IPS-NIHi11 (cell line): ENCODE measurements at regions not wholly inside any gene's neighbourhood (a gene's known extent, or its start where the extent isn't known, plus 50 kb on each side); places are given as distances from the start of the nearest gene placed in this dataset.
"Not testable (repeated sequence)": the region's sequence is repeated elsewhere in the genome, so short reads cannot be mapped to it uniquely, and the experiment has no call there.

Experiments used
- DNase-seq: peaks from one replicate; pipeline ENCODE4 v3.0.0; 2012; ENCODE audit warnings: mixed read lengths, low spot score

DNA sequence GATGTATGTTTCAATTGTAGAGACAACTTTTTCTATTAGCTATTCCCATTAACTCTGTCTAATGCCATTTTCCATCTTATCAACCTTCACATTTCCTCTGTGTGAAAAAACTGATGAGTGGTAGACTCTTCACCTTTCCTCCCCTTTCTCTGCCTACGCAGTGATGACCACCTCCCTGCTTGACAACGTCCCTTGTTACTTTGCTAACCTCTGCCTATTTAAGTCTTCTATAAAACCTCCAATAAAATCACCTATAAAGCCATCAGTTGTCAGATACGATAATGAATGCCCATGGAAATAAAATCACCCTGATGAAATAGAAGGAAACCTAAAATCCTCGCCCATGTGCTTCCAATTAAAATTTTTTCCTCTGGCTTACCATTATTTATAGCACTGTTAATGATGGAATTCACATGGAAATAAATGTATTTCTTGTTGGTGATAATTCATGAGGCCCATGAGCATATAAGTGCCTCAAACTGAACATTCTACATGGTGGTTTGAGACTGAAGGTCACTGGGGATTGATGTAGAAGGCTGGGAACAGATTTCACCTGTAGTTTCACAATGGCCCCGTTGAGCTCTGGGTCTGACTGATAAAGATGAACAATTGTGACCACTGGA lies 1454.0 kb upstream of the SEL1L start:
- no peak for DNase-seq

DNA sequence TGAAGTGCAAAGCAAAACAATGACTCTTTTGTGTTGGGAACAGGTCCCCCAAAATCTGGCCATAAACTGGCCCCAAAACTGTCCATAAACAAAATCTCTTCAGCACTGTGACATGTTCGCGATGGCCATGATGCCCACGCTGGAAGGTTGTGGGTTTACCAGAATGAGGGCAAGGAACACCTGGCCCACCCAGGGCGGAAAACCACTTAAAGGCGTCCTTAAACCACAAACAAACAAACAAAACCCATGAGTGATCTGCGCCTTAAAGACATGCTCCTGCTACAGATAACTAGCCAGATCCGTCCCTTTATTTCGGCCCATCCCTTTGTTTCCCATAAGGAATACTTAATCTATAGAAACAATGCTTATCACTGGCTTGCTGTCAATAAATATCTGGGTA lies 1460.9 kb upstream of the SEL1L start:
- not testable (repeated sequence) for DNase-seq

DNA sequence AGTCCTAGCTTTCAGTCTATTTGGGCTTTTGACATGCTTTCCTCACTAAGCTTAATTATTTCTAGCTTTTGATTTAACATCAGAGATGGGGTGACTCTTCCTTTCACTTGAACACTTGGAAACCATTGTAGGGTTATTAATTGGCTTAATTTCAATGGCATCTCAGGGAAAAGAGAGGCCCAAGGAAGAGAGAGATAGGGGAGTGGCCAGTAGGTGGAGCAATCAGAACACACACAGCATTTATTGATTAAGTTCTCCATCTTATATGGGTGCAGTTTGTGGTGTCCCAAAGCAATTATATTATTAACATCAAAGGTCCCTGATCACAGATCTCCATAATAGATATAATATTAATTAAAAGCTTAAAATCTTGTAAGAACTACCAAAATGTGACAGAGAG lies 1466.1 kb upstream of the SEL1L start:
- no peak for DNase-seq

DNA sequence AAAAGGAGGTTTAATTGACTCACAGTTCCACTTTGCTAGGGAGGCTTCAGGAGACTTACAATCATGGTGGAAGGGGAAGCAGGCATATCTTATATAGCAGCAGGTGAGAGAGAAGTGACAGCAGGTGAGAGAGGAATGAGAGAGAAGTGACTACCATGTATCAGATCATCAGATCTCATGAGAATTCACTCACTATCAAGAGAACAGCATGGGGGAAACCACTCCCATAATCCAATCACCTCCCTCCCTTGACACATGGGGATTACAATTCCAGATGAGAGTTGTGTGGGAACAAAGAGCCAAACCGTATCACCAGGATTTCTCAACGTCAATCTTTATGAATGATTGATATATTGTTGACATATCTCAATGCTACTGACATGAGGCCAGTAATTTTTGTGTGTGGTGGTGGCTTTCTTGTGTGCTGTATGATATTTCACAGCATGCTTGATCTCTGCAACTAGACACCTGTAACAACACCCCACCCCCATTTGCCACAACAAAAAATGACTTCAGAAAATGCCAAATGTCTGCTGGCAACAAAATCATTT lies 1470.9 kb upstream of the SEL1L start:
- DNase-seq = no peak

DNA sequence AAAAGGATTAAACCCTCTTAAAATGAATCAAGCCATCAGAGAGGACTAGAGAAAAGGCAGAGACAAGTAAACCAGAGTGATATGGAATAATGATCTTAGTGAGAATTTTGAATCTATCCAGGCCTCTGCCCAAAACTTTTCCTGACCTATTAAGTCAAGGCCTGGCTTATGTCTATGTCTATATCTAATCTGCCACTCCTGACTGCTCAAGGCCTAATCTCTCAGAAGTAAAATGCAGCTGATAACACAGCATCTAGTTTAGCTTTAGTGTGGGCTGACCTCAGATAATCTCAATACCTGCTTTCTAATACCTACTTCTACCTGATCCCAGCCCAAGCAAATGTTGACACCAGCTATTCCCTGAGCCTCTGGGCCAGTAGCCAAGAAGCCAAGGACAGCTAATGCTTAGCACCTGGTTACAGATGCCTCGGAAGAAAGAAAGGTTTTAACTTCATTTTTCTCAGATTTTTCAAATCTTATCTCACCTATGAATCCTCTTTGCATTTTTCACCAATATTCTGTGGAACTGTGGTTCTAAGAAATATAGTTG lies 1472.5 kb upstream of the SEL1L start:
- DNase-seq = no peak

DNA sequence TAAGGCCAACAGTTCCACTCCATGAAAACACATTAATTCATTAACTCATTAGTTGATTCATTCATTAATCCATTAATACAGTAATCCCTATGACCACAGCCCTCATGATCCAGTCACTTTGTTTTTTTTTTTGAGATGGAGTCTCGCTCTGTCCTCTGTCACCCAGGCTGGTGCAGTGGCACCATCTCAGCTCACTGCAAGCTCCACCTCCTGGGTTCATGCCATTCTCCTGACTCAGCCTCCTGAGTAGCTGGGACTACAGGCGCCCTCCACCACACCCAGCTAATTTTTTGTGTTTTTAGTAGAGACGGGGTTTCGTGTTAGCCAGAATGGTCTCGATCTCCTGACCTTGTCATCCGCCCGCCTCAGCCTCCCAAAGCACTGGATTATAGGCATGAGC lies 1473.4 kb upstream of the SEL1L start:
- DNase-seq = not testable (repeated sequence)

DNA sequence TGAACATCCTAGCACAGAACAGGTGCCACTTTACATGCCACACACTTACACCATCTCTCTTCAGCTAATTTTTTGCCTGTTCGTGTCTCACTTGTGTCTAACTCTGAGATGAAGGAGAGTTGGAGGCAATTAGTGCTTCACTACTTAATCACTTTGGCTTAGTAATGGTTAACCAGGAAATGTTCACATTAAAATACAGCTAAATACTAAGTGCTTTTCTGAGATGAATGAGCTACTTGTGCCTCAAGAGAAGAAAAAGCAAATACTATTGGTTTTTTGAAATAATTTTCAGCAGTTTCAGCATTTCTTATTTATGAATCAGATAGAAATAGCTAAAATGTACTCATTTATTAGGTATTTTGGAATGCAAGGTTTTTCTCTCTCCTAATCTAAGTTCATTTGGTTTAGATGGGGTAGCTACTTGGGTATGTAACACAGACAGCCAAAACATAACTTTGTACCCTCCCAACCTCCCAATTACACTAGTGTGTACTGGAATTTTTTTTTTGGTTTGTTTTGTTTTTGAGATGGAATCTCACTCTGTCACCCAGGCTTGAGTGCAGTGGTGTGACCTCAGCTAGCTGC lies 1474.1 kb upstream of the SEL1L start:
- DNase-seq = no peak

DNA sequence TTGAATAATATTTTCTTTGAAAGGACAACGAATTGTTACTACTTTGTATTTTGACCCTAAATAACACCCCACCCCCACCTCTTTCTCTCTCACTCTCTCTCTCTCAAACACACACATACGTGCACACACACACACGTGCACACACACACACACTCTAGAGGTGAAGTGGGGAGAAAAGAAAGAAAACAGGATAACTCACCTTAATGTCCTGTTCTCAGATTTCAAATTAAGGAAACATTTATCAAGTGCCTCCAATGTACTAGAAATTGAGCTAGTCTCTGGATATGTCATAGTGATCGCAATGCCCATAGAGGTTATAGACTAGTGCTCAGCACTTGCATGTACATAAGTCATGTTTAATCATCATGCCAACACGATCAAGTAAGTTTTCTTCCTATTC lies 1483.6 kb upstream of the SEL1L start:
- DNase-seq = no peak

DNA sequence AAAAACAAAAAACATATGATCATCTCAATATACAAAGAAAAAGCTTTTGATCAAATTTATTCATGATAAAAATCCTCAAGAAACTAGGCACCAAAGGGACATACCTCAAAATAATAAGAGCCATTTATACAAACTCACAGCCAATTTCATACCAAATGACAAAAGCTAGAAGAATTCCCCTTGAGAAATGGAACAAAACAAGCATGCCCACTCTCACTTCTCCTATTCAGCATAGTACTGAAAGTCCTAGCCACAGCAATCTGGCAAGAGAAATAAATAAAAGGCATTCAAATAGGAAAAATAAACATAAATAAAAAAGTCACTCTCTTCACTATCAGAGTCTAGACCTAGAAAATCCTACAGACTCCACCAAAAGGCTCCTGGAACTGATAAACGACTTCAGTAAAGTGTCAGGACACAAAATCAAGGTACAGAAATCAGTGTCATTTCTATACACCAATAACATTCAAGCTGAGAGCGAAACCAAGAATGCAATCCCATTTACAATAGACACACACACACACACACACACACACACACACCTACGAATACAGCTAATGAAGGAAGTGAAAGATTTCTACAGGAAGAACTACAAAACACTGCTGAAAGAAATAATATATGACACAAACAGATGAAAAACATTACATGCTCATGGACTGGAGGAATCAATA lies 1486.2 kb upstream of the SEL1L start:
- no peak for DNase-seq

DNA sequence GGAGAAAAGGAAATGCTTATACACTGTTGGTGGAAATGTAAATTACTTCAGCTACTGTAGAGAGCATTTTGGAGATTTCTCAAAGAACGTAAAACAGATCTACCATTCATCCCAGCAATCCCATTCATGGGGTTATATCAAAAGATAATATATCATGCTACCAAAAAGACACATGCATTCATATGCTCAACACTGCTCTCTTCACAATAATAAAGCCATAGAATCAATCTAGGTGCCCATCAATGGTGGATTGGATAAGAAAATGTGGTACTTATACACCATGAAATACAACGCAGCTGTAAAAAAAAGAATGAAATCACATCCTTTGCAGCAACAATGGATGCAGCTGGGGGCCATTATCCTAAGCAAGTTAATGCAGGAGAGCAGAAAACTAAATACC lies 1487.7 kb upstream of the SEL1L start:
- no peak for DNase-seq

DNA sequence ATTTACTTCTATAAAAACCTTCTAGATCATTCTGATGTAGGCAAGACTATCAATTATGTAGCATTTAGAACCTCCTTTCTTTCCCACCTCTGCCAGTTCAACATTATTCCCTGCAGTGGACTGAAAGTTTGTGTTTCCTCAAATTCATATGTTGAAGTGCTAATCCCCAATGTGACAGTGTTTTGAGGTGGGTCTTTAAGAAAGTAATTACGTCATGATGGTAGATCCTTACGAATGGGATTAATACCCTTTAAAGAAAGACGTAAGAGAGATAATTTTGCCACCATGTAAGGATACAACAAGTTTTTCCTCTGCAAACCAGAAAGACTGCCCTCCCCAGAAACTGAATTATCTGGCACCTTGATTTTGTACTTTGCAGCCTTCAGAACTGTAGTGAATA lies 1489.7 kb upstream of the SEL1L start:
- DNase-seq = no peak

DNA sequence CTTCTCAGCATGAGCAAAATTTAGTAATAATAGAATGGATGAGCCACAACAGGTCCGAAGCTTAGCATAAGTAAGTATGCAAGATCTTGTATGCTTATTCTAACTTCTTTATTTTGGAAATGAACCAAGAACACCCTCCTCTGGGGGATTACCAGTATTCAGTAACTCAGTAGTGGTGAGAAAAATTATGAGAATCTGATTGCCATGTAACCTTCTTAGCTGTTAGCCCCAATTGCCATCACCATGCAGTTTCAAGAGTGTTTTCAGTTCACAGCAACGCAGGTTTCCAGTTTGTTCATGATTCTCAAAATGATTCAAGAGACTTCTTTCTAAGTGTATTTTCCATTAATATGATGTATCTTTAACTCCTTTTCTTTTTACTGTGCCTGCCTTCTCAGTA lies 1507.6 kb upstream of the SEL1L start:
- DNase-seq = no peak

DNA sequence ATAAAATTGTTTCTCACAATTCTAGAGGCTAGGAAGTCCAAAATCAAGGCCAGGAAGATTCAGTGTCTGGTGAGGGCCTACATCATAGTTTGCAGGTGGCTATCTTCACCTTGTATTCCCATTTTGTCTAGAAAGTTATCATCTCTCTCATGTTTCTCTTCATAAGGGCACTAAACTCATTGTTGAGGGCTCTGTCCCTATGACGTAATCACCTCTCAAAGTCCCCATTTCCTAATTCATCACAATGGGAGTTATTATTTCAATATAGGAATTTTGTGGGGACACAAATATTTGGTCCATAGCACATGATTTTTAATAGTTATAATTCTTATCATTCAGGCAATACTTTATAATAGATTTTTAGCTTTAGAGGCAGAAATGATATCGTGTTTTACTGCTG lies 1509.2 kb upstream of the SEL1L start:
- DNase-seq = no peak

DNA sequence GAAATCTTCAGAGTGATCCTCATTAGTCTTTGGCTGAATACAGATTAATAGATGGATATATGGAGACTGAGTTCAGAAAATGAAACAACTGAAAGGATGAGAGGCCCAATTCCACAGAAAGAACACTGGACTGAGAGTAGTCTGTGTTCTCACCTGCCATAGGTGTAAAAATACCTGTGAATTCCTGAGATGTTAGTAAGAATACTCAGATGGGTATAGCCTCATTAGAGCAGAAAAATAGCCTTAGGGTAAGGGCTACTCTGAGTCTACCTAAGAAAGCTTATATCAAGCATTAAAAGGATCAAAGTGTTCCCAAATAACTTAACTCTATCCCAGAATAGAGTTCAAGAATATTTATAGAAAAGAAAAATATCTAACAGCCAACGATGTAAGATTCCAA lies 1510.3 kb upstream of the SEL1L start:
- no peak for DNase-seq

DNA sequence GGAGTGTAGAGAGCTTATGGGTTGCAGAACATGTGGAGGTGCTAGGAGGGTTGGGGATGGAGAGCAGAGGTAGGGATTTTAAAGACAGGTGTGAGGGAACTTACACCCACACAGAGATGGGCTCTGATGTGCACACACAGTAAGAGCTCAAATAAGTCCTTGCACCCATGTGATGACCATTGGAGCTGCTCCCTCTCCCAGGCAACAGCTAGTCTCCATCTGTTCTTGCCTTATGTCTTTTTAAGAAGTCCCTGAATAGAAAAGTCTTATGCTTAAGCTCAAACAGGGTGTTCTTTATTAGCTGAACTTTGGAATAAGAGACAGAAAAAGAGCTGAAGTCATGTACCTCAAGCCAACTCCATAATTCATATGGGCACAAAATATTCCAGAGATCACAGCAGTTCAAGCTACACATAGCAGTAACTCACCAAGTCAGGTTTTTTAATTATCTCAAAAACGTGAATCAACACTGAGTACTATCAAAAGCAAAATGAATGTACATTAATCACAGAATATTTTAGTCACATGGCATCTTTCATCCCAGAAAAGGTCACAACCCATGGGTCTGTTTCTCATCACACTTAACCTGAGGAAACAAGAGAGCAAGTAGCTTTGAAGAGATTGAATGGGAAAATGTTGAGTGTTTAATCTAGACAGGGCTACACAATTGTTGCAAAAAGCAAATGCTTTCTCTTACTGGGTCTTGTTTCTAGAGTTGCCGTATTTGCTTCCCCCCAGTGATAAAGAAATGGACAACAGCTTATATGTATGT lies 1513.6 kb upstream of the SEL1L start:
- DNase-seq = no peak

DNA sequence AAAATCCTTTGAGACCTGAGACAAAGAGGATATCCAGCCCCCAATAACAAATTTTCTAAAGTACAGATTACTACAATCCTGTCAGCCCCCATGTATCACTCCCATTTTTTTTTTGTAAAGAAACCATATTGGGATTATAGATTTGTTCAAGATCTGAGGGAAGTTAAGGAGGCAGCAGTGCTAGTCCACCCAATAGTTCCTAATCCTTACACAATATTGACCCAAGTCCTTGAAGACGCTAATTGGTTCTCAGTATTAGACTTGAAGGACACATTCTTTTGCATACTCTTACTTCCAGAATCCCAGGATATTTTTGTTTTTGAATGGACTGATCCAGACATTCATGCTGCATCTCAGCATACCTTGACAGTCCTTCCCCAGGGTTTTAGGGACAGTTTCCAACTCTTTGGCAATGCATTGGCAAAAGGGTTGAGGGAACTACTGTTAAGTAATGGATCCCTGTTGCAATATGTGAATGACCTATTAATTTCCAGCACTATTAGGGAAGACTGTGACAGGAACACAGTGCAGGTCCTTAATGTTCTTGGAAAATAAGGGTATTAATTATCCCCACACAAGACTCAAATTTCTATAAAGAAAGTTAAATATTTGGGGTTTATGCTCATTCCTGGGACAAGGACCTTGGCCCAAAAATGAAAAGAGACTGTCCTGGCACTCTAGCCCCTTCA lies 1519.5 kb upstream of the SEL1L start:
- DNase-seq = no peak

DNA sequence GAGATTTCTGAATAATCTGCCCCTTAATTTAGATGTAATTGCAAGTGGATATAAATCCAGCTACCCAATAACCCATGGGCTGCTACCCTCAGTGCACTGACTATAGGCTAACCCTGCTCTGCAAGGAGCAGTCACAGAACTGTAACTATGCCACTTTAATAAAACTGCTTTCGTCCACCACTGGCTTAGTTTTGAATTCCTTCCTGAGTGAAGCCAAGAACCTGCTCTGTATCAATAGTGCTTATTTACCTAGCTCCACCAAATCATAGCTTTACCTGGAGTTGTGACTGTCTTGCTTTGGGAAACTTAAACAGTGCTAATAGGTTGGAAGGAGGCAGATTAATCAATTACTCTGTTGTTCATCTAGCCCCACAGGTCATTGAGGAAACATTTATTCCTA lies 1524.4 kb upstream of the SEL1L start:
- DNase-seq = no peak

DNA sequence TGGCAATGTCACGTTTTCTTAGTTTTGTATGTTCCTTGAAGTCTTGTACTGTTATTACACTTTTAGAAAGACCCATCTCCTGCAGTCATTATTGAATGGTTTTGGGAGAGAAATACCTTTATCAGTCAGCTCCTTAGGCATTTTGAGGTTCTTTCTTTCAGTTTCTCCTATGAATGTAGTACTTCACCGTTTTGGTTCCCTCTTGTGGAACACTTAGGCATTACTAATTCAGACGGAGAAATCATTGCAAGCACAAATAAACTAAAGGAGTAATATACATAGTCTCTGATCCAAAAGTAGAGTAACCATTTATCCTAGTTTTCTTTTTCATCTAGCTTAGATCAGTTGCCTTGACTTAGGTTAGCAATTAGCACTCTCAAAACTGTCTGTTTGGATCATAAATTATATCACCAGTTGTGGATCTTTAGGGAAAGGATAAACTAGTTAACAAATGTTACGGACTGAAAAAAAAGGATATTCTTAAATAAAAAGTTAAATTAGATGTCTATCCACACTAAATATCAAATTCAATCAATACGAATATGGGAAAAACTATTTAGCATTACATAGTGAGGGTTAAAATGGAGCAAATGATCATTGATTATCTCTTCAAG lies 1538.3 kb upstream of the SEL1L start:
- no peak for DNase-seq

DNA sequence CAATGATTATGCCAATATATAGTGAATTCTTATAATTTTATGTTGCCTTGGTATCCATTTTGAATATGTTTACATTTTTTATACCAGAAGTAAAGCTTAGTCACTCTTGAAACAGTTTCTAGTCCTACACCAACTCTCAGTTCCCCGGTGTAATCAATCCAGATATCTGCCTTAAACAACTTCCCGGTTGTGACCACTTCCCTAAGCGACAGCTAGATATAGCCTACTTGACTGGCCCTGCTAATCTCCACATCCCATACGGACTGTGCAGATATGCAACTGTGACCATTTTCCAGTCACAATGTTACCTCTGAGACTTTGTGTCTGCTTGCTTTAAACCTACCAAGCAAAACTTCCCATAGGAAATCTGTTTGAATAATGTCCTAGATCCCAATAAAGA lies 1551.5 kb upstream of the SEL1L start:
- DNase-seq = no peak

DNA sequence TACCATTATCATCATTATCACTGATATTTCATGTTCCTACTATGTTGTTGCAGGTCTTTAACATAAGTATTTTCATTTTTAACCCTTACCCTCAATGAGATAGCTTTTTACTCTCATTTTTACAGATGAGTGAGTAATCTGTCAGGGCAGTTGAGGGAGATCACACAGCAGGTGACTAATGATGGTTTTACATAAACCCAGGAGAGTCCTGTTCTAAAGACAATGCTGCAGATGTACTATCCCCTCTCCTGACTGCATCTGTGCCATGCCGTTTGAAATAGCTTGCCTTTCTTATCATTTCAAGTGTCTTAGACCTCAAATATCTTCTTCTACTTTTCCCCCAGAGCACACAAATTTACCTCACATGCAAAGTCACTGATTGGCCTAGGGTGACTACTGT lies 1552.1 kb upstream of the SEL1L start:
- DNase-seq = peak; percentile 17
